ENCODE measurements at regions not wholly inside any gene's neighbourhood (a gene's known extent, or its start where the extent isn't known, plus 50 kb on each side); places are given as distances from the start of the nearest gene placed in this dataset.

DNA sequence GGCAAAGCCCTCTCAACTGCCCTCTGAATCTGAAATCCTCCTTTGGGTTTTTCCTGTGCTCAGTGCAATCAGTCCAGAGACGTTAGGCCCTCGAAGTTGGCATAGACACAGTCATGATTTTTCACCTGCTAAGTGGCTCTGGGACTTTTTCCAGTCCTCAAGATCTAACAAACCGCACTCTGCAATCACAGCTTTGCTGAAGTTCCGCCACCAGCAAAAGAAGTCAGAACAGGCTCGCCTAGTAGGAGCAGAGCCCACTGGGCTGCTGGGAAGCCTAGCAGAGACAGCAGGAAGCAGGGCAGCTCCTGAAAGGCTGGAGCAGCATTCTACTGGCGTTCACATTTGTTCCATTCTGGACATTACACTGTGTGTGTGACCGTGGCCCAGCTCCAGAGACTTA lies 222.8 kb upstream of the KIF2A start:
- Histone ChIP-seq H3K9ac (replicated peaks; ENCODE audit: extremely low read depth, insufficient read depth, low read length) (no peak overlapping the region), H3K9me3 (replicated peaks; ENCODE audit: control insufficient read depth, insufficient read depth, low read length) (no peaks in the 10 kb centered on the region), H4K20me1 (replicated peaks; ENCODE audit: control insufficient read depth, extremely low read depth, insufficient read depth, low read length) (no peaks in the 10 kb centered on the region), H3K27ac (ENCODE audit: insufficient read depth, low read depth, low read length) (no peak overlapping the region), H3K4me2 (ENCODE audit: insufficient read depth, low read length) (no peak overlapping the region), H3K27me3 (ENCODE audit: control insufficient read depth in 2 of 2, insufficient read depth in 2 of 2, low read length in 2 of 2) (peaks cover 0 to 2% of the 10 kb centered on the region in 2 experiments), H3K36me3 (ENCODE audit: control insufficient read depth in 2 of 2, extremely low read depth in 1 of 2, insufficient read depth in 2 of 2, low read length in 2 of 2) (no peaks in the 10 kb centered on the region), H3K79me2 (ENCODE audit: control insufficient read depth, insufficient read depth, low read length) (no peaks in the 10 kb centered on the region), H2AFZ (ENCODE audit: low read depth, low read length) (no peak overlapping the region), H3K4me1 (ENCODE audit: control insufficient read depth, extremely low read depth, insufficient read depth, low read length) (no peaks in the 10 kb centered on the region), H3K9me1 (replicated peaks; ENCODE audit: control insufficient read depth, extremely low read depth, insufficient read depth, low read length) (no peaks in the 10 kb centered on the region), H3K4me3 (replicated peaks in 1 of 3; ENCODE audit: insufficient read depth in 1 of 3, low read depth in 1 of 3, low read length in 3 of 3) (no peak overlapping the region)
- POLR2A ChIA-PET = no interaction called here
- dilution Hi-C loops (cut with MboI; ENCODE audit: extremely low pct_ligation_motif_present, low sequenced_read_pairs) = no loop called here
- TF ChIP-seq EZH2 (IDR thresholded peaks at IDR 0.05; ENCODE audit: borderline replicate concordance, low read depth, low read length, severe bottlenecking) = no peak
- FAIRE-seq (no peak), DNase-seq (ENCODE audit: low read depth, low spot score) (no peak)
- intact Hi-C loops (cut with micrococcal nuclease) = no loop called here
- CTCF ChIA-PET = interaction anchor here (1.6 kb wide), 1 partner anchor 10 kb away, joined by 4 read pairs; no protein-coding TSS in a partner anchor
- no TSS peak for BruUV-seq (replicated peaks)

- no peaks in the 10 kb centered on the region for H3K9me1 ChIP-seq (replicated peaks; ENCODE audit: control insufficient read depth, extremely low read depth, insufficient read depth, low read length)
- H3K4me1 ChIP-seq (ENCODE audit: control insufficient read depth, extremely low read depth, insufficient read depth, low read length) = no peaks in the 10 kb centered on the region
- dilution Hi-C loops (cut with MboI; ENCODE audit: extremely low pct_ligation_motif_present, low sequenced_read_pairs) (no loop called here), intact Hi-C loops (cut with micrococcal nuclease) (no loop called here)
- no peak overlapping the region for H3K4me3 ChIP-seq (replicated peaks in 1 of 3; ENCODE audit: insufficient read depth in 1 of 3, low read depth in 1 of 3, low read length in 3 of 3)
- H3K4me2 ChIP-seq (ENCODE audit: insufficient read depth, low read length) = no peak overlapping the region
- H3K79me2 ChIP-seq (ENCODE audit: control insufficient read depth, insufficient read depth, low read length) = no peaks in the 10 kb centered on the region
- no TSS peak for BruUV-seq (replicated peaks)
- H3K27ac ChIP-seq (ENCODE audit: insufficient read depth, low read depth, low read length) = no peak overlapping the region
- H3K9me3 ChIP-seq (replicated peaks; ENCODE audit: control insufficient read depth, insufficient read depth, low read length) = no peaks in the 10 kb centered on the region
- DNase-seq (ENCODE audit: low read depth, low spot score) (no peak), FAIRE-seq (no peak)
- POLR2A ChIA-PET = no interaction called here
- no peak overlapping the region for H3K9ac ChIP-seq (replicated peaks; ENCODE audit: extremely low read depth, insufficient read depth, low read length)
- no peaks in the 10 kb centered on the region for H3K36me3 ChIP-seq (ENCODE audit: control insufficient read depth in 2 of 2, extremely low read depth in 1 of 2, insufficient read depth in 2 of 2, low read length in 2 of 2)
- TF ChIP-seq POLR2AphosphoS5 (IDR thresholded peaks at IDR 0.05; ENCODE audit: insufficient read depth, low read depth, low read length) (no peak), GATA2 (IDR thresholded peaks at IDR 0.05; ENCODE audit: insufficient read depth, insufficient read length, low read depth, low read length) (no peak), POLR2A (IDR thresholded peaks at IDR 0.05; ENCODE audit: low read depth, low read length) (no peak), JUN (IDR thresholded peaks at IDR 0.05; ENCODE audit: borderline replicate concordance, insufficient read depth, insufficient read length, low read depth) (no peak)
- TF ChIP-seq, protein P1, sequence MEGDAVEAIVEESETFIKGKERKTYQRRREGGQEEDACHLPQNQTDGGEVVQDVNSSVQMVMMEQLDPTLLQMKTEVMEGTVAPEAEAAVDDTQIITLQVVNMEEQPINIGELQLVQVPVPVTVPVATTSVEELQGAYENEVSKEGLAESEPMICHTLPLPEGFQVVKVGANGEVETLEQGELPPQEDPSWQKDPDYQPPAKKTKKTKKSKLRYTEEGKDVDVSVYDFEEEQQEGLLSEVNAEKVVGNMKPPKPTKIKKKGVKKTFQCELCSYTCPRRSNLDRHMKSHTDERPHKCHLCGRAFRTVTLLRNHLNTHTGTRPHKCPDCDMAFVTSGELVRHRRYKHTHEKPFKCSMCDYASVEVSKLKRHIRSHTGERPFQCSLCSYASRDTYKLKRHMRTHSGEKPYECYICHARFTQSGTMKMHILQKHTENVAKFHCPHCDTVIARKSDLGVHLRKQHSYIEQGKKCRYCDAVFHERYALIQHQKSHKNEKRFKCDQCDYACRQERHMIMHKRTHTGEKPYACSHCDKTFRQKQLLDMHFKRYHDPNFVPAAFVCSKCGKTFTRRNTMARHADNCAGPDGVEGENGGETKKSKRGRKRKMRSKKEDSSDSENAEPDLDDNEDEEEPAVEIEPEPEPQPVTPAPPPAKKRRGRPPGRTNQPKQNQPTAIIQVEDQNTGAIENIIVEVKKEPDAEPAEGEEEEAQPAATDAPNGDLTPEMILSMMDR (IDR thresholded peaks at IDR 0.05; ENCODE audit: extremely low read depth in 1 of 2, insufficient read depth in 1 of 2, low read depth in 1 of 2, low read length in 2 of 2) = no peak
- TF ChIP-seq, protein P2, sequence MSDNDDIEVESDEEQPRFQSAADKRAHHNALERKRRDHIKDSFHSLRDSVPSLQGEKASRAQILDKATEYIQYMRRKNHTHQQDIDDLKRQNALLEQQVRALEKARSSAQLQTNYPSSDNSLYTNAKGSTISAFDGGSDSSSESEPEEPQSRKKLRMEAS (IDR thresholded peaks at IDR 0.05; ENCODE audit: insufficient read depth, insufficient read length) = no peak
- H4K20me1 ChIP-seq (replicated peaks; ENCODE audit: control insufficient read depth, extremely low read depth, insufficient read depth, low read length) = no peaks in the 10 kb centered on the region
- H2AFZ ChIP-seq (ENCODE audit: low read depth, low read length) = no peak overlapping the region
- H3K27me3 ChIP-seq (ENCODE audit: control insufficient read depth in 2 of 2, insufficient read depth in 2 of 2, low read length in 2 of 2) = peaks cover 0 to 2% of the 10 kb centered on the region in 2 experiments
- CTCF ChIA-PET = interaction anchor here (1.6 kb wide), 1 partner anchor 10 kb away, joined by 4 read pairs; no protein-coding TSS in a partner anchor
These were observed 222.3 kb upstream of the KIF2A start for GRCh38 chr5:62083661-62084060.
